ENCODE measurements at regions not wholly inside any gene's neighbourhood (a gene's known extent, or its start where the extent isn't known, plus 50 kb on each side); places are given as distances from the start of the nearest gene placed in this dataset.

- DNase-seq (ENCODE audit: low spot score) = no peak
- in situ Hi-C loops (cut with MboI; ENCODE audit: low pct_unique_long_range_greater_than_20kb, low sequenced_read_pairs, unreplicated experiment) = no loop called here
These were observed 120.7 kb upstream of the ADARB2 start for GRCh38 chr10:1858048-1858447.

GRCh38 chr10:1855911-1856310 lies 118.6 kb upstream of the ADARB2 start:
- in situ Hi-C loops (cut with MboI; ENCODE audit: low pct_unique_long_range_greater_than_20kb, low sequenced_read_pairs, unreplicated experiment) = no loop called here
- DNase-seq (ENCODE audit: low spot score) = no peak
- no peak for TF ChIP-seq CTCF (IDR thresholded peaks at IDR 0.05; ENCODE audit: extremely low read depth, insufficient read depth, missing control alignments)

More at GRCh38 chr10:1858048-1858447, 120.7 kb upstream of the ADARB2 start:
- TF ChIP-seq CTCF (IDR thresholded peaks at IDR 0.05; ENCODE audit: extremely low read depth, insufficient read depth, missing control alignments) = no peak

GRCh38 chr10:1854271-1854670 lies 116.9 kb upstream of the ADARB2 start:
- TF ChIP-seq CTCF (IDR thresholded peaks at IDR 0.05; ENCODE audit: extremely low read depth, insufficient read depth, missing control alignments) = no peak

GRCh38 chr10:1853801-1854200 lies 116.5 kb upstream of the ADARB2 start:
- no peak for DNase-seq (ENCODE audit: low spot score)
- in situ Hi-C loops (cut with MboI; ENCODE audit: low pct_unique_long_range_greater_than_20kb, low sequenced_read_pairs, unreplicated experiment) = no loop called here
- no peak for TF ChIP-seq CTCF (IDR thresholded peaks at IDR 0.05; ENCODE audit: extremely low read depth, insufficient read depth, missing control alignments)

More at GRCh38 chr10:1854271-1854670, 116.9 kb upstream of the ADARB2 start:
- in situ Hi-C loops (cut with MboI; ENCODE audit: low pct_unique_long_range_greater_than_20kb, low sequenced_read_pairs, unreplicated experiment) = no loop called here
- DNase-seq (ENCODE audit: low spot score) = no peak

GRCh38 chr10:1852841-1853240 lies 115.5 kb upstream of the ADARB2 start:
- in situ Hi-C loops (cut with MboI; ENCODE audit: low pct_unique_long_range_greater_than_20kb, low sequenced_read_pairs, unreplicated experiment) = no loop called here
- DNase-seq (ENCODE audit: low spot score) = no peak
- no peak for TF ChIP-seq CTCF (IDR thresholded peaks at IDR 0.05; ENCODE audit: extremely low read depth, insufficient read depth, missing control alignments)

- in situ Hi-C loops (cut with MboI; ENCODE audit: low pct_unique_long_range_greater_than_20kb, low sequenced_read_pairs, unreplicated experiment) = no loop called here
- TF ChIP-seq CTCF (IDR thresholded peaks at IDR 0.05; ENCODE audit: extremely low read depth, insufficient read depth, missing control alignments) = no peak
- no peak for DNase-seq (ENCODE audit: low spot score)
These were observed 114.4 kb upstream of the ADARB2 start for GRCh38 chr10:1851762-1852161.

All from GM13977 (cell line).